GM23338 (cell line): ENCODE measurements at regions not wholly inside any gene's neighbourhood (a gene's known extent, or its start where the extent isn't known, plus 50 kb on each side); places are given as distances from the start of the nearest gene placed in this dataset.

Source experiments
- ATAC-seq: fragments of 200-7000 bp; cut with Tn5 transposase; 3 replicates; pipeline ENCODE4 v1.9.1; 2020
- DNase-seq: peaks from one replicate; pipeline ENCODE4 v3.0.0-alpha.2; 2015; ENCODE audit warnings: low spot score
- H2AFZ ChIP-seq: fragments of 200-600 bp; sonication (generic); 2 replicates; pipeline ENCODE4 v1.8.0; 2016; ENCODE audit warnings: antibody characterized with exemption, mild to moderate bottlenecking, moderate library complexity
- H3F3A ChIP-seq: fragments of 200-600 bp; sonication (generic); replicated peaks from 2 replicates; pipeline ENCODE4 v1.8.0; 2017; ENCODE audit warnings: antibody characterized with exemption, mixed run types, low read depth
- H3K27ac ChIP-seq: fragments of 200-600 bp; sonication (generic); 2 replicates; pipeline ENCODE4 v1.6.1; 2016; ENCODE audit warnings: low read depth
- H3K27me3 ChIP-seq: fragments of 200-600 bp; sonication (generic); 2 replicates; pipeline ENCODE4 v1.8.0; 2016; ENCODE audit warnings: mild to moderate bottlenecking, mixed run types, moderate library complexity; ENCODE audit not compliant: insufficient read depth
- H3K36me3 ChIP-seq: fragments of 200-600 bp; sonication (generic); 2 replicates; pipeline ENCODE4 v1.8.0; 2016; ENCODE audit warnings: mild to moderate bottlenecking; ENCODE audit not compliant: insufficient read depth
- H3K4me1 ChIP-seq: fragments of 200-600 bp; sonication (generic); 2 replicates; pipeline ENCODE4 v1.8.0; 2016; ENCODE audit warnings: mild to moderate bottlenecking, moderate library complexity; ENCODE audit not compliant: insufficient read depth
- H3K4me2 ChIP-seq: fragments of 200-600 bp; sonication (generic); 2 replicates; pipeline ENCODE4 v1.7.1; 2017; ENCODE audit warnings: mixed run types
- H3K4me3 ChIP-seq: fragments of 200-600 bp; sonication (generic); 2 replicates; pipeline ENCODE4 v1.6.1; 2016; ENCODE audit warnings: mixed run types
- H3K79me2 ChIP-seq: fragments of 200-600 bp; sonication (generic); replicated peaks from 2 replicates; pipeline ENCODE4 v1.8.0; 2017; ENCODE audit warnings: mild to moderate bottlenecking; ENCODE audit not compliant: insufficient read depth
- H3K9me2 ChIP-seq: fragments of 200-600 bp; sonication (generic); 2 replicates; pipeline ENCODE4 v1.8.0; 2017; ENCODE audit not compliant: insufficient read depth
- H4K20me1 ChIP-seq: fragments of 200-600 bp; sonication (generic); replicated peaks from 2 replicates; pipeline ENCODE4 v1.8.0; 2017; ENCODE audit warnings: mild to moderate bottlenecking; ENCODE audit not compliant: insufficient read depth
- H3K27ac Mint-ChIP-seq: 2 replicates; pipeline ENCODE4 v1.8.0; 2020; ENCODE audit warnings: inconsistent platforms, mild to moderate bottlenecking, moderate library complexity, mixed read lengths
- H3K27me3 Mint-ChIP-seq: 3 replicates; pipeline ENCODE4 v1.8.0; 2022; ENCODE audit warnings: low read depth, mild to moderate bottlenecking, moderate library complexity, mixed read lengths, inconsistent platforms; ENCODE audit not compliant: insufficient read depth, poor library complexity
- H3K36me3 Mint-ChIP-seq: 3 replicates; pipeline ENCODE4 v1.8.0; 2021; ENCODE audit warnings: low read depth, mild to moderate bottlenecking, inconsistent platforms, moderate library complexity, mixed read lengths
- H3K4me1 Mint-ChIP-seq: 3 replicates; pipeline ENCODE4 v1.8.0; 2020; ENCODE audit warnings: mild to moderate bottlenecking, inconsistent platforms, mixed read lengths
- H3K4me3 Mint-ChIP-seq: 3 replicates; pipeline ENCODE4 v1.8.0; 2021; ENCODE audit warnings: moderate library complexity, mild to moderate bottlenecking, inconsistent platforms, mixed read lengths
- H3K9me3 Mint-ChIP-seq: 3 replicates; pipeline ENCODE4 v1.8.0; 2020; ENCODE audit warnings: moderate library complexity, mild to moderate bottlenecking, inconsistent platforms, mixed read lengths
- CREB1 ChIP-seq: fragments of 250-450 bp; sonication (Bioruptor Pico); IDR thresholded peaks from 2 replicates; pipeline ENCODE4 v1.5.0; 2020; ENCODE audit warnings: low read depth, mild to moderate bottlenecking, moderate library complexity
- EZH2 ChIP-seq: fragments of 200-600 bp; sonication (generic); IDR thresholded peaks from one replicate; pipeline ENCODE4 v1.8.0; 2017; ENCODE audit warnings: antibody characterized with exemption, mild to moderate bottlenecking, low read depth; ENCODE audit not compliant: unreplicated experiment
- EZH2phosphoT487 ChIP-seq: fragments of 200-600 bp; sonication (generic); IDR thresholded peaks from one replicate; pipeline ENCODE4 v1.8.1; 2018; ENCODE audit warnings: antibody characterized with exemption; ENCODE audit not compliant: unreplicated experiment
- JUNB ChIP-seq: IDR thresholded peaks from one replicate; pipeline ENCODE4 v1.6.1; 2016; ENCODE audit warnings: antibody characterized with exemption; ENCODE audit not compliant: unreplicated experiment
- NANOG ChIP-seq: IDR thresholded peaks from 2 replicates; pipeline ENCODE4 v1.6.1; 2016; ENCODE audit warnings: antibody characterized with exemption, borderline replicate concordance
- POLR2AphosphoS5 ChIP-seq: IDR thresholded peaks from 2 replicates; pipeline ENCODE4 v1.6.1; 2016; ENCODE audit warnings: antibody characterized with exemption, low read depth
- ZNF114 ChIP-seq: fragments of 250-450 bp; sonication (Bioruptor Pico); IDR thresholded peaks from 2 replicates; pipeline ENCODE4 v1.5.0; 2020; ENCODE audit warnings: mild to moderate bottlenecking, moderate library complexity
- TF ChIP-seq, protein P1 (sequence below), 2 experiments: fragments of 200-600 bp in 1 of 2; sonication (generic) in 1 of 2; conservative IDR thresholded peaks; 2 replicates each; pipeline versions ENCODE4 v1.5.1 to v1.6.1; 2016 to 2017; ENCODE audit warnings: antibody characterized with exemption in 2 of 2, low read depth in 2 of 2, mild to moderate bottlenecking in 2 of 2, moderate library complexity in 1 of 2
- TF ChIP-seq, protein P2 (sequence below): IDR thresholded peaks from 2 replicates; pipeline ENCODE4 v1.6.1; 2016; ENCODE audit warnings: antibody characterized with exemption

DNA sequence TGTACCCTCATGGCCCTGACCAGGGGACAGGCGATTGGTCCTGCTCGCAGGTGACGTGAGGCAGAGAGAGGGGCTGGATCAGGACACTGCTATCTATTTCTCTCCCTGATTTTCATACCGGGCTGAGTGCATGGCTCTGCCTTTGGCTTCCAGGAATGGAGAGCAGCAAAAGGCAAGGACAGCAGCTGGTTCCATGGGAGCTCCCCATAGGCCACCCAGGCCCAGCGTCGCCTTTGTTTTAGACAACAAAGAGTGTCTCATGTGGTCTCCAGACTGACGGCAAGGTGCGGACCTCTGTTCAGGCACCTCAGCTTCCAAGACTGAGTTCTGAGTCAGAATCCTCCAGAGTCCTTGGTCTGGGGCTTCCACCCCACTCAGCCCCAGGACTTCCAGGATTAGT is 123.1 kb downstream of the VEGFA start (continued):
- TF ChIP-seq, protein P1, sequence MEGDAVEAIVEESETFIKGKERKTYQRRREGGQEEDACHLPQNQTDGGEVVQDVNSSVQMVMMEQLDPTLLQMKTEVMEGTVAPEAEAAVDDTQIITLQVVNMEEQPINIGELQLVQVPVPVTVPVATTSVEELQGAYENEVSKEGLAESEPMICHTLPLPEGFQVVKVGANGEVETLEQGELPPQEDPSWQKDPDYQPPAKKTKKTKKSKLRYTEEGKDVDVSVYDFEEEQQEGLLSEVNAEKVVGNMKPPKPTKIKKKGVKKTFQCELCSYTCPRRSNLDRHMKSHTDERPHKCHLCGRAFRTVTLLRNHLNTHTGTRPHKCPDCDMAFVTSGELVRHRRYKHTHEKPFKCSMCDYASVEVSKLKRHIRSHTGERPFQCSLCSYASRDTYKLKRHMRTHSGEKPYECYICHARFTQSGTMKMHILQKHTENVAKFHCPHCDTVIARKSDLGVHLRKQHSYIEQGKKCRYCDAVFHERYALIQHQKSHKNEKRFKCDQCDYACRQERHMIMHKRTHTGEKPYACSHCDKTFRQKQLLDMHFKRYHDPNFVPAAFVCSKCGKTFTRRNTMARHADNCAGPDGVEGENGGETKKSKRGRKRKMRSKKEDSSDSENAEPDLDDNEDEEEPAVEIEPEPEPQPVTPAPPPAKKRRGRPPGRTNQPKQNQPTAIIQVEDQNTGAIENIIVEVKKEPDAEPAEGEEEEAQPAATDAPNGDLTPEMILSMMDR (conservative IDR thresholded peaks at IDR 0.05; ENCODE audit: low read depth in 2 of 2) = no peak
- TF ChIP-seq POLR2AphosphoS5 (no peak), EZH2phosphoT487 (no peak), JUNB (no peak), CREB1 (CRISPR knock-in tag) (no peak), NANOG (no peak)
- TF ChIP-seq, protein P2, sequence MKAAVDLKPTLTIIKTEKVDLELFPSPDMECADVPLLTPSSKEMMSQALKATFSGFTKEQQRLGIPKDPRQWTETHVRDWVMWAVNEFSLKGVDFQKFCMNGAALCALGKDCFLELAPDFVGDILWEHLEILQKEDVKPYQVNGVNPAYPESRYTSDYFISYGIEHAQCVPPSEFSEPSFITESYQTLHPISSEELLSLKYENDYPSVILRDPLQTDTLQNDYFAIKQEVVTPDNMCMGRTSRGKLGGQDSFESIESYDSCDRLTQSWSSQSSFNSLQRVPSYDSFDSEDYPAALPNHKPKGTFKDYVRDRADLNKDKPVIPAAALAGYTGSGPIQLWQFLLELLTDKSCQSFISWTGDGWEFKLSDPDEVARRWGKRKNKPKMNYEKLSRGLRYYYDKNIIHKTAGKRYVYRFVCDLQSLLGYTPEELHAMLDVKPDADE = no peak

DNA sequence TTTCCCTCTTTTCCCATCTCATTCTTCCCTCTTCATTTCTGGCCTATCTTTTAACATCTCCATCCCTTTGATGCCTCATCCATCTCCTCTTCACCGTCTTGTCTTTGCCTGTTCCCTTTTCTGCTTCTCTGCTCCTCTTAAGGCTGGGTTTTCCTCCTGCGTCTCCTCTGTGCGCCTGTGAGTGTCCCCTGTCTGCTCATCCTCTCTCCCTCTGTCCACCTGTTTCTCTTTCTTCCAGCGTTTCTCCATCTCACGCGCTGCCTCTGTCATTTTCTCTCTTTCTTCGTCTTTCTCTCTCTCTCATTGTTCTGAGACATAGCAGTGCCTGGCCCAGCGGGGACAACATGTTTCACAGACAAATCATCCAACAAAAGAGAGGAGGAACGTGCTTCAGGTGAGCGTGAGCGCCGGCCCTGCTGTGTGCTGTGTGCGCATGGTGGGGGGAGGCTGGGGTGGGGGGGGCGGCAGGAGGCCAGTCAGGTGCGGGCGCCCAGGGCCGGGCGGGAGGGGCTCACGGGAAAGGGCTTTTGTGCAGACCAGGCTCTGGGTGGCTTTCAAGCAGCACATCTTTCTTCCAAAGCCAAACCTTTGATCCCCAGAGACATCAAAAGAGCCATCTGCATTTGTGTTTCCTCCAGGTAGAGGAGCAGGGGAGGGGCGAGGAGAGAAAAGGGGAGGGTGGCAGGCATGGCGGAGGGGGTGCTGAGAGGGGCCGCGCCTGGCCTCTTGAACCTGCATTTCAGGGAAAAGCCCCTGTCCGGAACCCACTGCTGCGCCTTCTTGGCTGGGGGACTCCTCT is 121.3 kb downstream of the VEGFA start:
- TF ChIP-seq POLR2AphosphoS5 (peak; percentile 54), EZH2 (no peak)
- Mint-ChIP-seq H3K4me3 (peak overlapping the region; percentile 56), H3K4me1 (peaks cover 23% of the 10 kb centered on the region), H3K9me3 (no peaks in the 10 kb centered on the region), H3K36me3 (no peaks in the 10 kb centered on the region), H3K27ac (no peak overlapping the region), H3K27me3 (peaks cover 17% of the 10 kb centered on the region)
- peak overlapping the region; percentile 71 for H3K4me2 ChIP-seq
- peaks cover 16% of the 10 kb centered on the region for H3K4me1 ChIP-seq
- H2AFZ ChIP-seq = peak overlapping the region; percentile 96
- H4K20me1 ChIP-seq = no peaks in the 10 kb centered on the region
- H3K36me3 ChIP-seq = no peaks in the 10 kb centered on the region
- H3K4me3 ChIP-seq = peak overlapping the region; percentile 41
- H3K27ac ChIP-seq = 0 out of 2 replicates have a peak overlapping the region, but pooled peaks have one; percentile 2
- no peaks in the 10 kb centered on the region for H3K79me2 ChIP-seq
- H3F3A ChIP-seq = no peaks in the 10 kb centered on the region
- peak; percentile 70 for DNase-seq
- H3K27me3 ChIP-seq = 0 out of 2 replicates have a peak, but pooled peaks cover 4% of the 10 kb centered on the region
- H3K9me2 ChIP-seq = no peaks in the 10 kb centered on the region
- ATAC-seq = peak; percentile 72

DNA sequence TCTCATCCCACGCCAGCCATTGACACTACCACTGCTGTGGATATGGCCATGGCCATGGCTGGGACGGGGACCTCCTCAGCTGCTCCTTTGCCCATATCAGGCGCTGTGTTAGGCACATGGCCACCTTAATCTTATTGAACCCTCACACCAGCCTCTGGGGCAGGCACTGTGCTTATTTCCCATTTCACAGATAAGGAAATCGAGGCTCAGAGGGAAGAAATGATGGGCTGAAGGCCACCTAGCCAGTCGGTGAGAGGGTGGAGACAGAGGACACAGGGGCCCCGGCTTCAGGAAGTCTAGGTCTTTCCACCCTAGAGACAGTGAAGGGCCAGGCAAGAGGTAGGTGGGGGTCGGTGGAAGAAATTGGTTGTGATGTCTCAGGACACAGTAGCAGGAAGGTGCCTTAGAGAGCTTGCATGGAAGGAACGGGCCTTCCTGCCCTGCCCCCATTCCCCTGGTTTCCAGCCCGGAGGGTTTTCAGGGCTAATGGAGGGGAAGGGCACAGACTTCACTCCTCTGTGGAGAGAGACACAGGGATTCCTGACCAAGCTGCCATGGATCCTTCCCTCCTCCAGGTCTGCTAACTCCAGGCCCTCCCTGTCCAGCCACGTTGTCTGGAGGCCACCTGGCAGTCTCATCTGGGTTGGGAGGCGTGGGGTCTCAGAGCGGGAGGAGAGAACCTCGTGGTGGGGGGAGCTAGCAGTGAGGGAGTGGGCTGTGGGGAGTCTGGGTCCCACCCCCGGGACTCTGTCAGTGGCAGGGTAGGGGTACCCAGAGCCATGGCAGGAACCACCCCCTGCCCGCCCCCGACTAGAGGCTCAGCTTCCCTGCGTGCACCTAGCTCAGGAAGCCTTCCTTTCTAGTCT is 120.4 kb downstream of the VEGFA start:
- H3K4me1 Mint-ChIP-seq = peaks cover 23% of the 10 kb centered on the region
- TF ChIP-seq, protein P1 (conservative IDR thresholded peaks at IDR 0.05; ENCODE audit: low read depth in 2 of 2) = no peak
- TF ChIP-seq, protein P2 = no peak
- no peak for TF ChIP-seq ZNF114
- TF ChIP-seq CREB1 (CRISPR knock-in tag) = no peak

More for the DNA sequence above, 120.4 kb downstream of the VEGFA start:
- peak overlapping the region; percentile 96 for H2AFZ ChIP-seq
- Mint-ChIP-seq H3K4me3 (peak overlapping the region; percentile 40), H3K9me3 (no peaks in the 10 kb centered on the region), H3K27me3 (peaks cover 15% of the 10 kb centered on the region), H3K36me3 (no peaks in the 10 kb centered on the region), H3K27ac (no peak overlapping the region)
- H4K20me1 ChIP-seq = no peaks in the 10 kb centered on the region
- H3K79me2 ChIP-seq = no peaks in the 10 kb centered on the region
- 0 out of 2 replicates have a peak overlapping the region, but pooled peaks have one; percentile 2 for H3K27ac ChIP-seq
- peak; percentile 8 for DNase-seq
- 0 out of 2 replicates have a peak, but pooled peaks cover 4% of the 10 kb centered on the region for H3K27me3 ChIP-seq
- no peaks in the 10 kb centered on the region for H3K36me3 ChIP-seq
- no peaks in the 10 kb centered on the region for H3K9me2 ChIP-seq
- H3F3A ChIP-seq = no peaks in the 10 kb centered on the region
- H3K4me3 ChIP-seq = peak overlapping the region; percentile 41
- H3K4me1 ChIP-seq = peaks cover 16% of the 10 kb centered on the region
- peak overlapping the region; percentile 71 for H3K4me2 ChIP-seq
- peak; percentile 10 for ATAC-seq
